GM12873 (cell line): ENCODE measurements at regions not wholly inside any gene's neighbourhood (a gene's known extent, or its start where the extent isn't known, plus 50 kb on each side); places are given as distances from the start of the nearest gene placed in this dataset.

Experiments used
- TF ChIP-seq, protein P1 (sequence below): IDR thresholded peaks from 2 replicates; pipeline ENCODE4 v1.5.1; 2012; ENCODE audit warnings: low read depth, mild to moderate bottlenecking, moderate library complexity, low read length, control low read depth; ENCODE audit not compliant: insufficient read depth; ENCODE audit errors: missing control alignments

- TF ChIP-seq, protein P1, sequence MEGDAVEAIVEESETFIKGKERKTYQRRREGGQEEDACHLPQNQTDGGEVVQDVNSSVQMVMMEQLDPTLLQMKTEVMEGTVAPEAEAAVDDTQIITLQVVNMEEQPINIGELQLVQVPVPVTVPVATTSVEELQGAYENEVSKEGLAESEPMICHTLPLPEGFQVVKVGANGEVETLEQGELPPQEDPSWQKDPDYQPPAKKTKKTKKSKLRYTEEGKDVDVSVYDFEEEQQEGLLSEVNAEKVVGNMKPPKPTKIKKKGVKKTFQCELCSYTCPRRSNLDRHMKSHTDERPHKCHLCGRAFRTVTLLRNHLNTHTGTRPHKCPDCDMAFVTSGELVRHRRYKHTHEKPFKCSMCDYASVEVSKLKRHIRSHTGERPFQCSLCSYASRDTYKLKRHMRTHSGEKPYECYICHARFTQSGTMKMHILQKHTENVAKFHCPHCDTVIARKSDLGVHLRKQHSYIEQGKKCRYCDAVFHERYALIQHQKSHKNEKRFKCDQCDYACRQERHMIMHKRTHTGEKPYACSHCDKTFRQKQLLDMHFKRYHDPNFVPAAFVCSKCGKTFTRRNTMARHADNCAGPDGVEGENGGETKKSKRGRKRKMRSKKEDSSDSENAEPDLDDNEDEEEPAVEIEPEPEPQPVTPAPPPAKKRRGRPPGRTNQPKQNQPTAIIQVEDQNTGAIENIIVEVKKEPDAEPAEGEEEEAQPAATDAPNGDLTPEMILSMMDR: no peak
Observed at GRCh38 chr4:35734381-35735098, 509.8 kb downstream of the ARAP2 start.

DNA sequence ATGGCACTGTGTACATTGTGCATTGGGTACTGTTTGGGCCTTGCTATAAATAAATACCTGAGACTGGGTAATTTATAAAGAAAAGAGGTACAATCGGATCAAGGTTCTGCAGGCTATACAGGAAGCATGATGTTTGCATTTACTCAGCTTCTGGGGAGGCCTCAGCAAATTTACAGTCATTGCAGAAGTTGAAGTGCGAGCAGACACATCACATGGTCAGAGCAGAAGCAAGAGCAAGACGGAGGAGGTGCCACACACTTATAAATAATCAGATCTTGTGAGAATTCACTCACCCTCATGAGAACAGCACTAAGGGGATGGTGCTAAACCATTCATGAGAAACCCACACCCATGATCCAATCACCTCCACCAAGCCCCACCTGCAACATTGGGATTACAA lies 505.0 kb downstream of the ARAP2 start:
- TF ChIP-seq, protein P1: no peak

DNA sequence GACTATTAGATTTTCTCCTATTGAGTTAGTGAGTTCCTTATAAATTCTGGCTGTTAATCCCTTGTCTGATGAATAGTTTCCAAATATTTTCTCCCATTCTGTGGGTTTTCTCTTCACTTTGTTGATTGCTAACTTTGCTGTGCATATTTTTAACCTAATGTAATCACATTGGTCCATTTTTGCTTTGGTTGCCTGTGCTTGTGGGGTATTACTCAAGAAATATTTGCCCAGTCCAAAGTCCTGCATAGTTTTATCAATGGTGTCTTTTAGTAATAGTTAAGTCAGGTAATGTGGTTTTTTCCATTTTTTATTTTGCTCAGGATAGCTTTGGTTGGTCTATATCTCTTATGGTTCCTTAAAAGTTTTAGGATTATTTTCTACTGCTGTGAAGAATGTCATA lies 490.3 kb downstream of the ARAP2 start:
- TF ChIP-seq, protein P1: no peak

DNA sequence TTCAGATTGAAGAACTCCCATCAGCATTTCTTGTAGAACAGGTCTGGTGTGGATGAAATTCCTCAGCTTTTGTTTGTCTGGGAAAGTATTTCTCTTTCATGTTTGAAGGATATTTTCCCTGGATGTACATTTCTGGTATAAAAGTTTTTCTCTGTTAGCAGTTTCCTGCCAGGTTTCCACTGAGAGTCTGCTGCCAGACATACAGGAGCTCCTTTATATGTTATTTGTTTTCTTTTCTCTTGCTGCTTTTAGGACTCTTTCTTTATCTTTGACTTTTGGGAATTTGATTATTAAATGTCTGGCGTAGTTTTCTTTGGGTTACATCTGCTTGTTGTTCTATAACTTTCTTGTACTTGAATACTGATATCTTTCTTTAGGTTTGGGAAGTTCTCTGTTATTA lies 486.5 kb downstream of the ARAP2 start:
- TF ChIP-seq, protein P1: no peak

- TF ChIP-seq, protein P1: no peak
Observed at GRCh38 chr4:35760807-35761206, 483.5 kb downstream of the ARAP2 start.

DNA sequence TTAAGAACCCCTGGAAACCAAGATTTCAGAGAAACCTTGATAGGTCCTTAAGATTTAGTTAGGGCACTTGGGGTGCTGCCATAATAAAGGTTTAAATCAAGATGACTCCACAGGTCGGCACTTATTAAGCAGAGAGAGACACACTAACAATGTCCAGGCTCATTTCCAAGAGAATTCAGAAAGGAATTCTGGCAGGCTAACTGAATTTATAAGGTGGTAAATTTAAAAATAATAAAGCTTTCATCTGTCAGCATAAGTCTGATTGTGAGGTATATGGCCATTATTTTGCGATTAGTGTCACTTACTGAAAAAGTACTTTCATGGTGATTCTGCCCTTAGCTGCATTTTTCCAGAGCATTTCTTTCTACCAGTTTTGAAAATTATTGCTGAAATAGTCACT lies 472.7 kb downstream of the ARAP2 start:
- TF ChIP-seq, protein P1: no peak

- TF ChIP-seq, protein P1: no peak
Observed at GRCh38 chr4:35772291-35772690, 472.0 kb downstream of the ARAP2 start.
